KOPT-K1 (cell line): ENCODE measurements at regions not wholly inside any gene's neighbourhood (a gene's known extent, or its start where the extent isn't known, plus 50 kb on each side); places are given as distances from the start of the nearest gene placed in this dataset.

Source experiments
- H3K27ac ChIP-seq: fragments of 200-600 bp; sonication (generic); 2 replicates; pipeline ENCODE4 v1.5.1; 2016; ENCODE audit warnings: antibody characterized with exemption, mild to moderate bottlenecking, low read depth, low read length; ENCODE audit not compliant: poor library complexity, severe bottlenecking
- H3K36me3 ChIP-seq: fragments of 200-600 bp; sonication (generic); 2 replicates; pipeline ENCODE4 v1.5.1; 2017; ENCODE audit warnings: antibody characterized with exemption, mild to moderate bottlenecking, low read length, moderate library complexity; ENCODE audit not compliant: insufficient read depth
- H3K9me3 ChIP-seq: fragments of 200-600 bp; sonication (generic); 2 replicates; pipeline ENCODE4 v1.5.1; 2017; ENCODE audit warnings: antibody characterized with exemption, low read length, mild to moderate bottlenecking; ENCODE audit not compliant: insufficient read depth, poor library complexity, severe bottlenecking

DNA sequence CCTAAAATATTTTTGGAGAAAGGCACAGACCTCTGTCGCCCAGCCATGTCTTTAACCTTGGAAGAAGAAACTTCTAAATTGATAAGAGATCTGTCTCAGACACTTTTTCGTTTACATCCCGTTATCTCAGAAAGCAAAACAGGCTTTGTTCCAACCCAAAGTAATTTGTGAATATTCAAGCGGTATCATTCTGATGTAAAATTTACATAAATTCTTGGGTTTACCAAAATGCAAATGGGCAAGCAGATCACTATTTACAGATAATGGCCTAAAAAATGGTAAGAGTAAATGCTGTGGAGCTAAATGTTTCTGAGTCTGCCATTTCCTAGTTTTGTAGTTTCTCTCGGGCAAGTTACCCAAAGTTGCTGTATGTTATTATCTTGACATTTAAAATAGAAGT lies 101.9 kb upstream of the VPREB1 start:
- Histone ChIP-seq H3K36me3 (no peaks in the 10 kb centered on the region), H3K27ac (no peak overlapping the region), H3K9me3 (no peaks in the 10 kb centered on the region)

GRCh38 chr22:22141771-22142591 lies 102.6 kb upstream of the VPREB1 start:
- Histone ChIP-seq H3K27ac (no peak overlapping the region), H3K36me3 (no peaks in the 10 kb centered on the region), H3K9me3 (no peaks in the 10 kb centered on the region)

GRCh38 chr22:22141031-22141430 lies 103.6 kb upstream of the VPREB1 start:
- H3K36me3 ChIP-seq, result no peaks in the 10 kb centered on the region
- H3K27ac ChIP-seq, result no peak overlapping the region
- no peaks in the 10 kb centered on the region for H3K9me3 ChIP-seq

DNA sequence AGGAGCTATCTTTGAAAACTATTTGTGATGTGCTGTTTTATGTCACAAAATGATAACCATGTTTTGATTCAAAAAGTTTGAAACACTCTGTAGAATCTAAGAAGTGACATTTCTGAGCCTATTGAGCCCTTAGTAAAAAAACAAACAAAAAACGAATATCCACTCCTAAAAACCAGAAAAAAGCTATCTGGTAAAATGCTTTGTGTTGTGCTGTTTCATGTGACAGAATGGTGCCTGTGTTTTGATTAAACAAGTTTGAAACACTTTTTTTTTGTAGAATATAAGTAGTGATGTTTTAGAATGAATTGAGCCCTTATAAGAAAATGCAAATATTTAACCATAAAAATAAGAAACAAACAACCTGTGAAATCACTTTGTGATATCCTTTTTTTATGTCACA lies 105.2 kb upstream of the VPREB1 start:
- H3K36me3 ChIP-seq, result no peaks in the 10 kb centered on the region
- no peaks in the 10 kb centered on the region for H3K9me3 ChIP-seq
- no peak overlapping the region for H3K27ac ChIP-seq

DNA sequence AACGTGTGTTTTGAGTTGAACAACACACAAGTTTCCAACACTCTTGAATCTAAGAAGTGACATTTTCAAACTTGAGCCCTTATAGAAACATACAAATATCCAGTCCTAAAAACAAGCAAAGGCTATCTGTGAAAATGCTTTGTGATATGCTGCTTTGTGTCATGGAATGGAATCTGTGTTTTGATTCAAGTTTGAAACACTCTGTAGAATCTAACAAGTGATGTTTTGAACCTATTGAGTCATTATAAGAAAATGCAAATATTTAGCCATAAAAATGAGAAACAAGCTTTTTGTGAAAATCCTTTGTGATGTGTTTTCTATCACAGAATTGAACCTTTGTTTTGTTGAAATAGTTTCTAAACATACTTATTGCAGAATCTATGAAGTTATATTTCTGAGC lies 105.7 kb upstream of the VPREB1 start:
- Histone ChIP-seq H3K27ac (no peak overlapping the region), H3K36me3 (no peaks in the 10 kb centered on the region), H3K9me3 (no peaks in the 10 kb centered on the region)

DNA sequence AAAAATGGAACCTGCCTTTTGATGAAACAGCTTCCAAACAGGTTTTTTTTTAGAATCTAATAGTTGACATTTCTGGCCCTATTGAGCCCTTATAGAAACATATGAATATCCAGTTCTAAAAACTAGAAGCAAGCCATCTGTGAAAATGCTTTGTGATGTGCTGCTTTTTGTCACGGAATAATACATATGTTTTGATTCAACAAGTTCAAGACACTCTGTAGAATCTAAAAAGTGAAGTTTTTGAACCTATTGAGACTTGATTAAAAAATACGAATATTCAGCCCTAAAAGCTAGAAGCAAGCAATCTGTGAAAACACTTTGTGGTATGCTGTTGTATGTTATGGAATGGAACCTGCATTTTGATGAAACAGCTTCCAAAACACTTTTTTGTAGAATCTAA lies 106.7 kb upstream of the VPREB1 start:
- no peaks in the 10 kb centered on the region for H3K36me3 ChIP-seq
- no peak overlapping the region for H3K27ac ChIP-seq
- H3K9me3 ChIP-seq, result no peaks in the 10 kb centered on the region

- Histone ChIP-seq H3K27ac (no peak overlapping the region), H3K36me3 (no peaks in the 10 kb centered on the region), H3K9me3 (no peaks in the 10 kb centered on the region)
Measured at GRCh38 chr22:22133910-22134309, 110.7 kb upstream of the VPREB1 start.

- Histone ChIP-seq H3K27ac (no peak overlapping the region), H3K9me3 (no peaks in the 10 kb centered on the region), H3K36me3 (no peaks in the 10 kb centered on the region)
Measured at GRCh38 chr22:22130953-22131608, 113.5 kb upstream of the VPREB1 start.

DNA sequence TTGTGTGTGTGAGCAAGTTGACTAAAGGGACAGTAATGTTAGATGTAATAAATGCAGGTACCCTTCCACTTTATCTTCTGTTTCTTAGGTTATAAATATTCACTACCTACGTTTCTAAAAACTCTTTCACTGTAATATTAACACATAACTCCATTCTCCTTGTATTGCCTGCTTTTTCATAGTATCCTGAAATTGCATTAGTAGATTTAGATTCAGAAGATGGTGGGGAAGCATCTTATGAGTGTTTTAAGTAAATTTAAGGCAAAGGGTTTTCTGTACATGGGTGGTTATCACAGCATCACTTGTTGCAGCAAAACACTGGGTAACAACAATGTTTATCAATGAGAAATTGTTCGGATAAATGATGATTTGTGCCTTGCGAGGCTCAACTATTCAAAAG lies 115.2 kb upstream of the VPREB1 start:
- no peak overlapping the region for H3K27ac ChIP-seq
- no peaks in the 10 kb centered on the region for H3K9me3 ChIP-seq
- no peaks in the 10 kb centered on the region for H3K36me3 ChIP-seq

- Histone ChIP-seq H3K27ac (no peak overlapping the region), H3K9me3 (no peaks in the 10 kb centered on the region), H3K36me3 (no peaks in the 10 kb centered on the region)
Measured at GRCh38 chr22:22128440-22128839, 116.1 kb upstream of the VPREB1 start.

- Histone ChIP-seq H3K9me3 (no peaks in the 10 kb centered on the region), H3K27ac (no peak overlapping the region)
Measured at GRCh38 chr22:22127100-22127499, 117.5 kb upstream of the VPREB1 start.

DNA sequence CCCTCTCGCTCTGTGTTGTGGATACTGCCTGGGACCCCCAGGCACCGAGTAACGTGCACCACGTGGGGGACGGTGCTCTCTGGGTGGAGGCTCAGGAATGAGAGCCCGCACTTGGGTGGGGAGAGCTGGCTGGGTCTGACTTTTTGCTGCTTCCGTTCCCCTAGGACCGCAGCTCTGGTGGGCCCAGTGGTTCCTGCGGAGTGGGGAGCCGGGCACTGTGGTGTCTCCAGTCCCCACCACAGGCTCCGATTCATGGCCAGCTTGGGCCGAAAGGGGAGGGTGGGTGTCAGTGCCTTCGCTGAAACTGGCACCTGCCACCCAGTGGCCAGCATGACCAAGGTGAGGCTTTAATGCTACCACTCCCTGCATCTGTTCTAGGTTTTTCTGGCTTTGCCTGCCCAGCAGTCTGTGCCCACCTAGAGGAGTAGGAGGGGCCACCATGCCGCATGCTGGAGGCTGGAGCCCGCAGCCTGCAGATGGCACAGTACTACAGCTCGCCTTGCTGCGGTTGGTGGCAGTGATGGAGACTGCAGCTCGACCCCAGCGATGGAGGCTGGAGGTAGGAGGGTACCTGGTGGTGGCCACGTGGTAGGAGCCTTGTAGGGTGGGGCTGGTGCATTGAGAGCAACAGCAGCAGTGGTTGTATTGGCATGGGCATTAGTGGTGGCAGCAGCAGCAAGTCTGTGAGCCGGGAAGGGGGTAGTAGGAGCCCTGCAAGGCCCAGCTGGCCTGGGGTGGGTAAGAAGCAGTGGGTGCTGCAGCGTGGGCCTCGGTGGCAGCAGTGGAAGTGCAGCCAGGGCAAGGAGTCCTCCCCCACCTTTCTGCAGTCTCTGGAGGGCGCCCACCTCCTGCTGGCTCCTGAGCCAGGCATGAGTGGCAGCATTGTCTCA lies 118.8 kb upstream of the VPREB1 start:
- no peak overlapping the region for H3K27ac ChIP-seq
- H3K9me3 ChIP-seq, result no peaks in the 10 kb centered on the region
- no peaks in the 10 kb centered on the region for H3K36me3 ChIP-seq

More at GRCh38 chr22:22127100-22127499, 117.5 kb upstream of the VPREB1 start:
- no peaks in the 10 kb centered on the region for H3K36me3 ChIP-seq

GRCh38 chr22:22125028-22125578 lies 119.5 kb upstream of the VPREB1 start:
- no peaks in the 10 kb centered on the region for H3K36me3 ChIP-seq
- no peak overlapping the region for H3K27ac ChIP-seq
- H3K9me3 ChIP-seq, result no peaks in the 10 kb centered on the region

GRCh38 chr22:22124374-22124773 lies 120.2 kb upstream of the VPREB1 start:
- Histone ChIP-seq H3K9me3 (no peaks in the 10 kb centered on the region), H3K27ac (no peak overlapping the region), H3K36me3 (no peaks in the 10 kb centered on the region)

GRCh38 chr22:22123960-22124278 lies 120.7 kb upstream of the VPREB1 start:
- Histone ChIP-seq H3K9me3 (no peaks in the 10 kb centered on the region), H3K36me3 (no peaks in the 10 kb centered on the region), H3K27ac (no peak overlapping the region)
